ENCODE measurements at regions not wholly inside any gene's neighbourhood (a gene's known extent, or its start where the extent isn't known, plus 50 kb on each side); places are given as distances from the start of the nearest gene placed in this dataset.

GRCh38 chr1:181314010-181314409 is 169.3 kb upstream of the CACNA1E start:
- no peak for TF ChIP-seq CTCF (optimal IDR thresholded peaks at IDR 0.05 in 1 of 3, IDR thresholded peaks at IDR 0.05 in 1 of 3, conservative IDR thresholded peaks at IDR 0.05 in 1 of 3; ENCODE audit: extremely low read depth in 1 of 3, insufficient read depth in 2 of 3, low read length in 3 of 3)
- TF ChIP-seq EZH2 (IDR thresholded peaks at IDR 0.05; ENCODE audit: low read length), result no peak
